Skin epidermis (tissue), 12 donors: ENCODE measurements at regions not wholly inside any gene's neighbourhood (a gene's known extent, or its start where the extent isn't known, plus 50 kb on each side); places are given as distances from the start of the nearest gene placed in this dataset.
"Not testable (repeated sequence)": the region's sequence is repeated elsewhere in the genome, so short reads cannot be mapped to it uniquely, and the experiment has no call there.

ENCODE experiments used
- H3K27ac ChIP-seq, 21 experiments: fragments of 200-600 bp; sonication (generic) in 11 of 21; one replicate each; pipeline ENCODE4 v1.5.0; 2020; ENCODE audit warnings: mild to moderate bottlenecking in 3 of 21, inconsistent platforms in 2 of 21, moderate library complexity in 2 of 21
- H3K4me3 ChIP-seq, 7 experiments: fragments of 200-600 bp; sonication (generic) in 2 of 7; one replicate each; pipeline ENCODE4 v1.5.0; 2020; ENCODE audit warnings: inconsistent platforms in 2 of 7, mild to moderate bottlenecking in 2 of 7, moderate library complexity in 1 of 7

DNA sequence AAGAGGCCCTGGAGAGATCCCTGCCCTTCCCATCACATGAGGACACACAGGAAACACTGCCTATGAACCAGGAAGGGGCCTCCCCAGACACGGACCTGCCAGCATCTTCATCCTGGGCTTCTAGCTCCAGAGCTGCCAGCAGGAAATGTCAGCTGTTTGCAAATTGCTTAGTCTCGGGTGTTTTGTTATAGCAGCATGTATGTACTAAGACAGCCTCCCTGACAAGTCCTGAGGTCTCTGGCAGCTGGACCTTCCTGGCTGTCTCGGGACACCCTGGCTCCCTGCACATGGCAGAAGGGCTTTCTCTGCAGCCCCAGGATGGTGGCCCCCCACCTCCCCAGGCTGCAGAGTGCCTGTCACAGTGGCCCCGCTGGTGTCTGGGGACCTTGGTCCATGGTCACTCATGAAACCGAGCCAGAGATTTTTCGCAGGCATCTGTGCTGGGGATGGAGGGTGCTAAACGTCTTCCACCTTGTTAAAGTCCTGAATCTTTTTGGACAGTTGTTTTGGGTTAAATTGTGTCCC lies 153.4 kb downstream of the NPIPB11 start:
- not testable (repeated sequence) for H3K27ac ChIP-seq

GRCh38 chr16:29252311-29252710 lies 154.2 kb downstream of the NPIPB11 start:
- not testable (repeated sequence) for H3K4me3 ChIP-seq, H3K27ac ChIP-seq

More for the DNA sequence above, 153.4 kb downstream of the NPIPB11 start:
- not testable (repeated sequence) for H3K4me3 ChIP-seq

- H3K4me3 ChIP-seq, result not testable (repeated sequence)
- H3K27ac ChIP-seq, result peak overlapping the region in 1 of 21 experiments; percentile 14
These were observed 154.9 kb downstream of the NPIPB11 start for GRCh38 chr16:29251571-29252011.

GRCh38 chr16:29250923-29251434 lies 155.5 kb downstream of the NPIPB11 start:
- H3K27ac ChIP-seq, result peak overlapping the region in 1 of 21 experiments; percentile 14
- not testable (repeated sequence) for H3K4me3 ChIP-seq

- H3K27ac ChIP-seq, H3K4me3 ChIP-seq: not testable (repeated sequence)
These were observed 156.0 kb downstream of the NPIPB11 start for GRCh38 chr16:29250469-29250868.

GRCh38 chr16:29248940-29249318 lies 157.6 kb downstream of the NPIPB11 start:
- peak overlapping the region in 2 of 21 experiments; percentile 21 for H3K27ac ChIP-seq

DNA sequence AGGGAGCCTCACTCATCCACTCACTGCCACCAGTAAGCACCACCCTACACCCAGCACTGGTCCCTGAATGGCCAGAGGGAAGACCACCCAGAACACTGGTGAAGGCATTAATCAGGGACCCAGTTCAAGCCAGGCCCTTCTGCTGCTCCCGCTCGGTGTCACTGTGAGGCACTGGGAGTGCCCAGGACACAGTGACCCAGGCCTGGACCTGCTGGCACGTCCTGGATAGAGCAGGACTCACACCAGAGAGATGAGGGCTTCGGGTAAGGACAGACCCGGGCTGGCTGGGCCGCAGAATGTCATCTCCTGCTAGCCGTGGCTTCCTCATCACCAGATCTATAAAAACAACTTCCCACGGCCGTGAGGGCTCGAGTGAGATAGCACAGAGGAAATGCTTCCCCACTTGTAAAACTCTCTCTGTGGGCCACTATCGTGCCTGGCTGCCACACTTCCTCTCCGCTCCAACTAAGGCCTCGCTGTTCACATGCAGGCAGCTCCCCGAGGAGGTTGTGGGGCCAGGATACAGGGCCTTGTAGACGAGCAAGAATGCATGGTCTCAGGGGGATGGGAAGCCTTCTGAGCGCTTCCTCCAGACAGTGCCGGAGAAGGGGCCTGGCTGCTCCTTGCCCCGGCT lies 158.1 kb downstream of the NPIPB11 start:
- H3K27ac ChIP-seq, result peak overlapping the region in 5 of 21 experiments; percentile 21 to 58 (median 54)

More at GRCh38 chr16:29248940-29249318, 157.6 kb downstream of the NPIPB11 start:
- H3K4me3 ChIP-seq, result not testable (repeated sequence)

GRCh38 chr16:29246091-29246490 lies 160.4 kb downstream of the NPIPB11 start:
- not testable (repeated sequence) for H3K27ac ChIP-seq, H3K4me3 ChIP-seq

More for the DNA sequence above, 158.1 kb downstream of the NPIPB11 start:
- not testable (repeated sequence) for H3K4me3 ChIP-seq

DNA sequence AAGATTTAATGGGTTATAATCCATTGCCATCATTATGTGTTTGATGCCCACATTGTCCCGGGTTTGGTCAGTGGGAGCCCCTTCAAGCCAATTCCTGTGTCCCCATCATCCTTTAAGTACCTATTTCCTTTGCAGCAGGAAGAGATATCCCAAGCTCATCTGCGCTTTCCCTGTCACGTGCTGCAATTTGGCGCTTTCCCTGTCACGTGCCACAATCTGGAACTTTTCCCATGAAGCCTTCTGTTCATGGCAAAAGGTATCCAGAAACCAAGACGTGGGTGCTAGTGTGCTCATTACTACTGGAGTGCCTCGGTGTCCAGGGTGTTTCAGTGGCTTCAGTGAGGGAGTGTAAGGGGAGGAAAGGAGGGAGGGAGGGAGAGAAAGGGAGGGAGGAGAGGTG lies 168.5 kb downstream of the NPIPB11 start:
- Histone ChIP-seq H3K27ac (no peak overlapping the region), H3K4me3 (no peak overlapping the region)

GRCh38 chr16:29237495-29237894 lies 169.0 kb downstream of the NPIPB11 start:
- H3K27ac ChIP-seq, result not testable (repeated sequence)

DNA sequence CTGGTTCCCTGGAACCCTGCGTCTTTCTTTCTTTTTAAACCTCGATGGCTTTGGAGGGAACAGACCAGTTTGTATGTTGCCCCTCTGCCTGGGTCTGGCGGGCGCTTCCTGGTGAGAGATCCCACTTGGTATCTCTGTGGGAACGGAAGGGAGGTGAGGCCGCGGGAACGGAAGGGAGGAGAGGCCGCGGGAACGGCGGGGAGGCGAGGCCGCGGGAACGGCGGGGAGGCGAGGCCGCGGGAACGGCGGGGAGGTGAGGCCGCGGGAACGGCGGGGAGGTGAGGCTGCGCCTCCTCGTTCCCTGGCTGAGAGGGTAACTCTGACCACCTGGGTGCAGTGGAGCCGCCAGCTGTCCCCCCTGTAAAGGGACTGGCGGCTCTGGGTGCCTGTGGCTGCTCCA lies 169.5 kb downstream of the NPIPB11 start:
- not testable (repeated sequence) for H3K4me3 ChIP-seq, H3K27ac ChIP-seq

More at GRCh38 chr16:29237495-29237894, 169.0 kb downstream of the NPIPB11 start:
- H3K4me3 ChIP-seq, result not testable (repeated sequence)

DNA sequence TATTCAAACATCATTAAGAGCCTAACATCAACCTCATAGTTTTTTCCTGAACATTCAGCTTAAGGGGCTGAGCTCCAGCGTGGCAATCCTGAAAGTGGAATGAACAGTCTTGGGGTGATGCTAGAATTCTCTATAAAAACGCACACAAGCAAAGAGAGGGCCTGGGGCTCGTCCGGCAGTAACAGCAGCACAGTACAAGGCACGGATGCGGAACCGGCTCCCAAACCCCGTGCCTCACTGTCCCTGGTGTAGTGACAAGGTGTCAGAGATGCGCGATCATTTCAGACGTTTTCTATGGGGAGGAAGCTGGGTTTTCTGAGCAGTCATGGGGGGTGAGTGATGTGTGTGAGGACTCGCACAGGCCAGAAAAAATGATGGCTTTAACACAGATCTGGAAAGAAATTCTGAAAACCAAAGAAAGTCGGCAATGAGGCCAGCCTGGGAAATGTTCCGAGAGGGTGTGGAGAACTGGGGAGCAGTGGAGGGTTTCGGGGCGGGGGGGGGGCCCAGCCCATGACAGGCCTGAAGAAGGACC lies 170.6 kb downstream of the NPIPB11 start:
- not testable (repeated sequence) for H3K27ac ChIP-seq

DNA sequence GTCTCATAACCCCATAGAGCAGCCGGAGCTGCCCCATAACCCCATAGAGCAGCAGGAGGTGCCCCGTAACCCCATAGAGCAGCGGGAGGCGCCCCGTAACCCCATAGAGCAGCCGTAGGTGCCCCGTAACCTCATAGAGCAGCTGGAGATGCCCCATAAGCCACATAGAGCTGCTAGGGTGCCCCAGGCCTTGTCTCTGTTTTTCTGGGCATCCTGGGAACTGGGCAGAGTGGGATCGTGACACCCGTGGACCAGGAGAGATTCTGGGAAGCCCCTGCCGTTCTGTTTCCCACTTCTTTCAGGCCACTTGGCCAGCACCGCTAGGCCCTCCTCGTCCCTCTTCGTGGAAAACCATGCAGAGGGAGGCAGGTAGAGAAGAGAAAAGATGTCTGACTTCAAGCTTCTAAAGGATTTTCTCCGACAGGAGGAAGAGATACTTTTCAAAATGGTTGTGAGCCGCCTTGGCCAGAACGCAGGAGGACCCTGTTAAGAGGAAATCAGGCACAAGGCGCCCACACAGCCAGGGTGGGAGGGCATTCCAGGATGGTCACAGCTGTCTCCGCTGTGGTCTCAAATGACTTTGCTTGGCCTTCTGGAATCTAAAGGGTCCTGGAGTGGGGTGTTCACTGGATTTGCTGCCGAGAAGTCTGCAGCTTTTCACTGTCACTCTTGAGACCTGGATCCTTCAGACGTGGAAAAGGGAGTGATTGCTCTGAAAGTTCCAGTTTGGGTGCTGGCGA lies 171.8 kb downstream of the NPIPB11 start:
- H3K27ac ChIP-seq, H3K4me3 ChIP-seq: not testable (repeated sequence)

More for the DNA sequence above, 170.6 kb downstream of the NPIPB11 start:
- H3K4me3 ChIP-seq, result not testable (repeated sequence)

DNA sequence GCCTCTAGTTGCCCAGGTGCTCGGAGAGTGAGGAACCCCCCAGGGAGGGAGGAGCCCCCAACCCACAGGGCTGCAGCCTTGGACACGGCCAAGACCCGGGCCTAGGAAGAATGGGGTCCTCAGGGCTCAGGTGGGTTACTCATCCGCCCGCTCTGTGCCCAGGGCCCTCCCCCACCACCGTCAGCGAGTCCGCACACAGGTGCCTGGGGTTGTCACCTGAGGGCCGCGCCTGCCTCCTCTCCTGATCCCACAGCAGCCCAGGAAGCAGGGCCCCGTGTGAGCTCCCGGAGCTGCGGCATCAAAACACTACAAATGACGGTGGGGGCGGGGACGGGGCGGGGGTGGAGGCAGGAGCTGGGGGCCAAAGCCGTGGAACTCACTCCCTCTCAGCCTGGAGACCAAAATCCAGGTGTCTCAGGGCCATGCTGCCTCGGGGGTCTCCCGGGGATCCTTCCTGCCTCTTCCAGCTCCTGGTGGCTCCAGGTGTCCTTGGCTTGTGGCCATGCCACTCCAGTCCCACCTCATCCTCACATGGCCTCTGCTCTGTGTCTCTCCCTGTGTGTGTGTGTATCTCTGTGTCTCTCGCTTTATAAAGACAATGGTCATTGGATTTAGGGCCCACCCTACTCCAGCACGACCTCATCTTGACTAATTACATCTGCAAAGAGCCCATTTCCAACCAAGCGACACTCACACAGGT lies 172.7 kb downstream of the NPIPB11 start:
- not testable (repeated sequence) for H3K27ac ChIP-seq, H3K4me3 ChIP-seq

GRCh38 chr16:29232811-29233704 lies 173.5 kb downstream of the NPIPB11 start:
- Histone ChIP-seq H3K27ac (no peak overlapping the region), H3K4me3 (no peak overlapping the region)

GRCh38 chr16:29232160-29232705 lies 174.3 kb downstream of the NPIPB11 start:
- not testable (repeated sequence) for H3K27ac ChIP-seq, H3K4me3 ChIP-seq

- no peak overlapping the region for H3K4me3 ChIP-seq
- no peak overlapping the region for H3K27ac ChIP-seq
These were observed 175.3 kb downstream of the NPIPB11 start for GRCh38 chr16:29231244-29231643.

GRCh38 chr16:29230671-29231096 lies 175.8 kb downstream of the NPIPB11 start:
- H3K27ac ChIP-seq, result peak overlapping the region in 2 of 21 experiments; percentile 27 to 66
- no peak overlapping the region for H3K4me3 ChIP-seq
